HepG2 (cell line): ENCODE measurements at regions not wholly inside any gene's neighbourhood (a gene's known extent, or its start where the extent isn't known, plus 50 kb on each side); places are given as distances from the start of the nearest gene placed in this dataset.

Source experiments
- BRD4 ChIP-seq: sonication (generic); formaldehyde crosslinking; IDR thresholded peaks from 2 replicates; pipeline ENCODE4 v1.4.0; 2020; ENCODE audit warnings: missing genetic modification reagents
- CHD2 ChIP-seq: IDR thresholded peaks from 2 replicates; pipeline ENCODE4 v1.6.1; 2011; ENCODE audit warnings: low read depth, low read length, improper control_type of control experiment
- CTCF ChIP-seq: sonication (generic); formaldehyde crosslinking; IDR thresholded peaks from 2 replicates; pipeline ENCODE4 v1.5.0; 2020; ENCODE audit warnings: mild to moderate bottlenecking, missing genetic modification reagents, moderate library complexity
- JUN ChIP-seq: sonication (generic); formaldehyde crosslinking; IDR thresholded peaks from 2 replicates; pipeline ENCODE4 v1.4.0; 2020; ENCODE audit warnings: mild to moderate bottlenecking, missing genetic modification reagents
- MXI1 ChIP-seq: IDR thresholded peaks from 3 replicates; pipeline ENCODE4 v1.6.1; 2012; ENCODE audit warnings: low read depth, low read length, inconsistent platforms, borderline replicate concordance
- NONO ChIP-seq, 2 experiments: fragments of 450-650 bp in 1 of 2; sonication (generic) in 1 of 2; formaldehyde crosslinking in 1 of 2; IDR thresholded peaks in 1 of 2; conservative IDR thresholded peaks in 1 of 2; 2 replicates each; pipeline versions ENCODE4 v1.6.1 to v1.8.0; 2017 to 2022; ENCODE audit warnings: mild to moderate bottlenecking in 1 of 2, missing genetic modification reagents in 1 of 2, moderate library complexity in 1 of 2
- SP1 ChIP-seq, 2 experiments: fragments of 450-650 bp in 1 of 2; sonication (generic) in 1 of 2; formaldehyde crosslinking in 1 of 2; IDR thresholded peaks; 2 replicates each; pipeline versions ENCODE4 v1.4.0 to v1.6.1; 2016 to 2020; ENCODE audit warnings: missing genetic modification reagents in 1 of 2
- SSRP1 ChIP-seq: IDR thresholded peaks from 2 replicates; pipeline ENCODE4 v1.6.1; 2016; ENCODE audit warnings: control low read depth

GRCh38 chr5:27463446-27464149 lies 425.2 kb upstream of the CDH9 start:
- TF ChIP-seq SP1 (IDR thresholded peaks at IDR 0.05) (no peak), SP1 (CRISPR knock-in tag; IDR thresholded peaks at IDR 0.05) (no peak), CTCF (CRISPR knock-in tag) (no peak), JUN (no peak), MXI1 (no peak), SSRP1 (no peak), CHD2 (no peak), NONO (IDR thresholded peaks at IDR 0.05) (no peak), NONO (CRISPR knock-in tag; conservative IDR thresholded peaks at IDR 0.05) (no peak), BRD4 (CRISPR knock-in tag) (no peak)
